ENCODE measurements at regions not wholly inside any gene's neighbourhood (a gene's known extent, or its start where the extent isn't known, plus 50 kb on each side); places are given as distances from the start of the nearest gene placed in this dataset.

GRCh38 chr2:106624787-106625380 is 137.7 kb downstream of the CD8B2 start:
- TF ChIP-seq EP300 (IDR thresholded peaks at IDR 0.05) (no peak), POLR2AphosphoS5 (IDR thresholded peaks at IDR 0.05) (no peak), CTCF (IDR thresholded peaks at IDR 0.05) (no peak), POLR2A (IDR thresholded peaks at IDR 0.05) (no peak)
- 53 to 88% methylated on average over 2 of the region's 2 CpGs for WGBS, 2 donors (ENCODE audit: low coverage in 1 of 2)
- no peak for ATAC-seq
- no peak overlapping the region for H3K27ac ChIP-seq
- peaks cover 17% of the 10 kb centered on the region for H3K27me3 ChIP-seq
- no peaks in the 10 kb centered on the region for H3K36me3 ChIP-seq
- H3K9me3 ChIP-seq, result peaks cover 0 to 14% (median 0%) of the 10 kb centered on the region in 3 donors
- H3K4me3 ChIP-seq, result no peak overlapping the region
- no peaks in the 10 kb centered on the region for H3K4me1 ChIP-seq

GRCh38 chr2:106628377-106628776 is 141.2 kb downstream of the CD8B2 start:
- Histone ChIP-seq H3K9me3 (peaks cover 0 to 14% (median 0%) of the 10 kb centered on the region in 3 donors), H3K27ac (no peak overlapping the region), H3K4me1 (no peaks in the 10 kb centered on the region), H3K27me3 (peaks cover 17% of the 10 kb centered on the region), H3K36me3 (no peaks in the 10 kb centered on the region), H3K4me3 (no peak overlapping the region)
- 90% methylated on average over 2 to 3 of the region's 3 CpGs for WGBS, 2 donors (ENCODE audit: low coverage in 1 of 2)
- TF ChIP-seq POLR2AphosphoS5 (IDR thresholded peaks at IDR 0.05) (no peak), POLR2A (IDR thresholded peaks at IDR 0.05) (no peak), EP300 (IDR thresholded peaks at IDR 0.05) (no peak), CTCF (IDR thresholded peaks at IDR 0.05) (no peak)
- ATAC-seq, result no peak

GRCh38 chr2:106629981-106630380 is 142.8 kb downstream of the CD8B2 start:
- no peak for ATAC-seq
- 49 to 82% methylated on average over 3 of the region's 3 CpGs for WGBS, 2 donors (ENCODE audit: low coverage in 1 of 2)

GRCh38 chr2:106631281-106631680 is 144.1 kb downstream of the CD8B2 start:
- Histone ChIP-seq H3K9me3 (peaks cover 0 to 14% (median 0%) of the 10 kb centered on the region in 3 donors), H3K4me3 (no peak overlapping the region), H3K36me3 (no peaks in the 10 kb centered on the region), H3K27ac (no peak overlapping the region), H3K27me3 (peaks cover 17% of the 10 kb centered on the region), H3K4me1 (no peaks in the 10 kb centered on the region)
- TF ChIP-seq POLR2A (IDR thresholded peaks at IDR 0.05), result no peak
- no peak for TF ChIP-seq CTCF (IDR thresholded peaks at IDR 0.05)
- TF ChIP-seq POLR2AphosphoS5 (IDR thresholded peaks at IDR 0.05), result no peak
- TF ChIP-seq EP300 (IDR thresholded peaks at IDR 0.05), result no peak
- no peak for ATAC-seq
- no CpG with 5 or more reads among the region's 1 CpG for WGBS, 2 donors (ENCODE audit: low coverage in 1 of 2)

More at GRCh38 chr2:106629981-106630380, 142.8 kb downstream of the CD8B2 start:
- Histone ChIP-seq H3K9me3 (peaks cover 0 to 14% (median 0%) of the 10 kb centered on the region in 3 donors), H3K4me1 (no peaks in the 10 kb centered on the region), H3K27ac (no peak overlapping the region), H3K36me3 (no peaks in the 10 kb centered on the region), H3K27me3 (peaks cover 17% of the 10 kb centered on the region), H3K4me3 (no peak overlapping the region)
- TF ChIP-seq EP300 (IDR thresholded peaks at IDR 0.05), result no peak
- TF ChIP-seq POLR2AphosphoS5 (IDR thresholded peaks at IDR 0.05), result no peak
- TF ChIP-seq CTCF (IDR thresholded peaks at IDR 0.05), result no peak
- TF ChIP-seq POLR2A (IDR thresholded peaks at IDR 0.05), result no peak

- TF ChIP-seq POLR2A (IDR thresholded peaks at IDR 0.05), result no peak
- TF ChIP-seq CTCF (IDR thresholded peaks at IDR 0.05), result peak; percentile 16 to 54 (median 42)
- no peak for TF ChIP-seq POLR2AphosphoS5 (IDR thresholded peaks at IDR 0.05)
- no peak overlapping the region for H3K4me3 ChIP-seq
- no peaks in the 10 kb centered on the region for H3K4me1 ChIP-seq
- no peaks in the 10 kb centered on the region for H3K27me3 ChIP-seq
- H3K36me3 ChIP-seq, result no peaks in the 10 kb centered on the region
- 0% methylated on average over 1 of the region's 1 CpG for WGBS, 2 donors (ENCODE audit: low coverage in 1 of 2)
- no peaks in the 10 kb centered on the region for H3K9me3 ChIP-seq
- ATAC-seq, result no peak
- H3K27ac ChIP-seq, result no peak overlapping the region
Observed at GRCh38 chr2:106638043-106638442, 150.9 kb downstream of the CD8B2 start.

Data from gastroesophageal sphincter (tissue), 4 donors.